Activated CD8-positive, alpha-beta memory T cell treated with anti-CD3 and anti-CD28 coated beads for 4 hours (primary cell): ENCODE measurements at regions not wholly inside any gene's neighbourhood (a gene's known extent, or its start where the extent isn't known, plus 50 kb on each side); places are given as distances from the start of the nearest gene placed in this dataset.

Experiments
- DNase-seq, 2 donors: peaks; one replicate each; pipeline ENCODE4 v3.0.0-alpha.2; 2020; ENCODE audit warnings: low read depth in 2 of 2

- DNase-seq: no peak
Observed at GRCh38 chr12:23174917-23175316, 549.9 kb downstream of the ETNK1 start.

GRCh38 chr12:23185346-23185745 is 560.4 kb downstream of the ETNK1 start:
- no peak for DNase-seq

- DNase-seq: no peak
Observed at GRCh38 chr12:23186950-23187349, 562.0 kb downstream of the ETNK1 start.

- no peak for DNase-seq
Observed at GRCh38 chr12:23193552-23193951, 568.6 kb downstream of the ETNK1 start.

DNA sequence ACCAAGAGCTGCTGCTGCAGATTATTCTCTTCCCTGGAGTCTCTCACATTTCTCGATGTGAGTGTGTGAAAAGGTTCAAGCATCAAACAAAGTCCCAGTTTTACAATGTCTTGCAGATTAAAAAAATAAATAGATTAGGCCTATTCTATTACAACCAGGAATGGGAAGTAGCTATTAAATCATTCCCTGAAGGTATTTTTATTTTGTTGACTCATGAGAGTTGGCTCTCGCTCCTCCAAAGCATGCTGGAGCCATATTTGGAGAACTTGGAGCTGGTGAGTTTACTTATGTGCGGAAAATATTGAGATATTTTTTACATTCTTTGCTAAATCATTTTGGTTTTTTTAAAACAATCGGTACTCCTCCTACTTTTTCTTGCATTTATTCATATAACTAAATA is 572.3 kb downstream of the ETNK1 start:
- no peak for DNase-seq

GRCh38 chr12:23202728-23203127 is 577.8 kb downstream of the ETNK1 start:
- no peak for DNase-seq

- DNase-seq: peak in 1 of 2 donors; percentile 9
Observed at GRCh38 chr12:23204933-23205778, 580.2 kb downstream of the ETNK1 start.

DNA sequence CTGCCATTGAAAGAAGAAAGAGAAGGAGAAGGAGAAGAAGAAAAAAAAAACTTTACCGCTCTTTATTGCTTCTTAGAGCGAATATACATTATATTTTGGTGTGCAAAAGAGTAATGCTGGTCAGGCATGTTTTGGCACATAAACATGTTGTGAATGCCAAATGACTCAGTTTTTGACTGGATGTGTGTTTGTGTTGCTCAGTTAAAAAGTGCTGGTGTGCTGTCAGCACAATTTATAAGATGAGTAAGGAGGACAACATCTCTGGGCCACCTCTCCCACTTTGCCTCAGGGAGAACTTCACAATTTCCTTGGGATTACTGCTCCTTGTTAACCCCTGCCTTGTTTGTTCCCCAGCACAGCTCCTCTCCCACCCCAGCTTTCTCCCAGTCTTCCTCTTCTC is 584.8 kb downstream of the ETNK1 start:
- DNase-seq: no peak

- DNase-seq: no peak
Observed at GRCh38 chr12:23210573-23210972, 585.6 kb downstream of the ETNK1 start.

DNA sequence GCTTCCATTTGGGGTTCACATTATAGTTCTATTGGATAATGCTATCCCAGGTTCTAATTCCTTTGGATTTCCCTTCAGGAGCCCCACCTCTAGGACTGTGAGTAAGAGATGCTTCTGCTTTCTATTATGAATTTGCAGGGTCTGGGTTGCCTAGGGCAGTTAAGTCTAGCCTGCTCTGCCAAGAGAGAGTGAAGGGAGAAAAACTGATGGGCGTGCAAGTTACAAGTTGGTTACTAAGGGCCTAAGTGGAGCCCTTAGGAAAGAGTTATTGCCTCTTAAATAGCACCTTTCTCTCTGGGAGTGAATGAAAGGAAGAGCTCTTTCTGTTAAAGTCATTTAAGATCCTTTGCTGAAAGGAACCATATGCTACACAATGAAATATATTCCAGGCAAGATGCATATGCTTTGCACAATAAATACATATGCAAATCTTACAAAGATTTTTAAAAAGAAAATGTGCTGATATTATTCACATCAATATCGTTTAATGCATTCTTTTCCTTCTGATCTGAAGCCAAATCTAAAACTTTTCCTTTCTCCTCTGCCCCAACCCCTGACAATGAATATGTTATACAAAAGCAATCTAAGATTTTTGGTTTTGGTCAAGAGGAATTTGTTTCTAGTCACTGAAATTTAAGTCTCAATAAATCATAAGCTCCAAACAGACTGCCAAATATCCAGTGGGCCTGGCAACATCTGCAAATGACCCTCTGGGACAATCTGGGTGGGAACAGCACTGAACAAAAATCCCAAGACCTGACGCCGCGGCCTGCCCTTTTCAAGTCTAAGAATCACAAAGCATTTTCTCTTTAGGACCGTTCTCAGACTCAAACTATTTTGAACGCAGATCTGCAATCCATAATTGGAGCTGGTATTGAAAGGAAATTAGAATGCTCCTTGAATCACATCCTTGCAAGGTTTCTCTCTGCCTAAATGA is 586.7 kb downstream of the ETNK1 start:
- no peak for DNase-seq

- no peak for DNase-seq
Observed at GRCh38 chr12:23217158-23217557, 592.2 kb downstream of the ETNK1 start.

GRCh38 chr12:23217667-23218066 is 592.7 kb downstream of the ETNK1 start:
- DNase-seq: no peak

GRCh38 chr12:23221066-23221465 is 596.1 kb downstream of the ETNK1 start:
- no peak for DNase-seq

DNA sequence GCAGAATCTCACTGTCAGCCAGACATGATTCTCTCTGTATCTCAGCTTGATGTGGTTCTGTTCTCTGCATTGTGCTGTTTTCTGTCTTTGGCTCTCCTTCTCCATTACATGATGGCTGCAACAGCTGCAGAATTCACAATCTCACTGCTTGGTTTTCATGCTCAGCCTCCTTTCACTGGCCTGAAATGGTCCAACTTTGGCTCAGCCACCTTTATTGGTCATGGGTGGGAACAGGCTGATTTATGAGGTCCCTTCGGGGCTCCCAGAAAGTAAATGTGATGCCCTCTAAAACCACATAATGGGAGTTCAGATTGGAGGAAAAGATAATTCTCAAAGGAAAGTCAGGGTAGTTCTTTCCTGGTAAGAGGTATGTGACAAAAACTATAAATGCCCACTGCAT is 597.0 kb downstream of the ETNK1 start:
- no peak for DNase-seq

DNA sequence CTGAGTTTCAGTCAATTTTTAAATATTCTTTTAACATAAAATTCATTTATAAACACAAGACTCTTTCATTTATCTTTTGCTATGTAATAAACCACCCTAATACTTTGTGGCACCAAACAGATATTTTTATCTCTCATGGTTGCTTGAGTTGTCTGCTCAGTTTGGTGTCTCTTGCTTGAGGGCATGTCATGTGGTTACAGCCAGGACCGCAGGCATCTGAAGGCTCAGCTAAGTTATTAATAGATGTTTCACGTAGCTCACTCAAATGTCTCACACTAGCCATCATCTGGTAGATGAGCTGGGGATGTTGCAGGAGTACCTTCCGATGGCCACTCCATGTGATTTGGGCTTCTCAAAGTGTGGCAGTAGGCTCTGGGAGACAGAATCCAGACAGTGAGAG is 597.8 kb downstream of the ETNK1 start:
- no peak for DNase-seq

- DNase-seq: no peak
Observed at GRCh38 chr12:23228101-23228500, 603.1 kb downstream of the ETNK1 start.

DNA sequence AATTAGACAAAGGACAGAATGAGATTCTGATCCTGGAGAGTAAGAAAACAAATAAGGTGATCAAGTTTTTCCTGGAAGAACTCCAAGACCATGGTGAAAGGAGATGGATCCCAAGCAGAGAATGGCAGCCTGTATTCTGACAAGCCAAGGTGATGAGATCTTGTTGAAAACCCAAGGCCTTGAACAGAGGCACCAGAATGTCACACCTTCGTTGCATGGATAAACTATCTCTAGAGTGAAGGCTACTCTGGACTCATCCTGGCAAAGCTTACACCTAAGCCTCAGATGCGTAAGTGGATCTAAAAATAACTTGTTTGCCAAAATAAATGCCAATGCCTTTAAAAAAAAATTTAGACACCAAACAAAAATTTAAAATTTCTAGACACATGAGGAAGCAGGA is 605.9 kb downstream of the ETNK1 start:
- no peak for DNase-seq

DNA sequence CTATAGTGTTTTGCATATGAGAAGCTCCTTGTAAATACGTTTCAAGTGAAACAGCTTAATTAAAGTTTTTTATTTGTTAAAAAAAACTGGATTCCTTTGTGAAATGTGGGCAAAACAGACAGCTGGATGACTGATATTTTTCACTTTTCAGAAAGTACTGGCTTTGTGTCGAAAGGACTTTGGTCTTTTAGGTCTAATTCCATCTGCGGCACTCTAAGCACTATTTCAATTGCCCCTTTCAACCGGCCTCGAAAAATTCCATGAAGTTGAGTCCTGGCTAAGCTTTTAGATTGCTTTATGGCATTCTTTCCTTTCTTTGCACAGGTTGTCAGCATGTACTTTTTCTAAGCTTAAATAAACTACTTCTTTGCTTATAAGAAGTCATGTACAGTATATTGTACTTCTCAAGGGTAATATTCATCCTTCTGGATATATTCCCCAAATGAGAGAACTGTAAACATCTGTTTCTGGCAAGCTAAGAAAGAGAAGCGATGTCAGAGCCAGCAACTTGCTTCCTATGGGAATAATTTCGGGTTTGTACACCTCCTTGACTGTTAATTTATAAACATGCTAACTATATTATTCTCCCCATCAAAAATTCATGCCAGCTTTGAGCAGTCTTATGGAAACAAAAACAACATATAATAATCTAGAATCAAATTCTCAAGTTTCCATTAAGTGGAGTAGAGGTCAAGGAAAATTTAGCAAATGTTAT is 611.3 kb downstream of the ETNK1 start:
- no peak for DNase-seq

DNA sequence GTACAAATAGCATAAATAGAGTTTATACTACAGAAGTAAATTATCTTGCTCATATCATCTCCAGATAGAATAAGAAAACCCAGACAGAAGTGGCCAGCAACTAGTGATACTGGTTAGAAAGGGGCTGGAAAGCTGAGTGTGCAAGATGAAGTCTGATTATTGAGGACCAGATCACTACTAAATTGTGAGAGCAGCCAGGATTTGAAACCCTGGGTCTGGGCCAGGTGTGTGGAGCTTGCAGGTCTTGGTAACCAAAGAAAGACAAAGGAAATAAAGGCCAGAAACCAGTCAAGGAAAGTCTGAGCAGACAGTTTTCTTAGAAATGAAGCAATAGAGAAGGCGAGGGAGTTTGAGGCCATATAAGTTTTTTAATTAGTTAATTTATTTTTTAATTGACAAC is 611.8 kb downstream of the ETNK1 start:
- no peak for DNase-seq

DNA sequence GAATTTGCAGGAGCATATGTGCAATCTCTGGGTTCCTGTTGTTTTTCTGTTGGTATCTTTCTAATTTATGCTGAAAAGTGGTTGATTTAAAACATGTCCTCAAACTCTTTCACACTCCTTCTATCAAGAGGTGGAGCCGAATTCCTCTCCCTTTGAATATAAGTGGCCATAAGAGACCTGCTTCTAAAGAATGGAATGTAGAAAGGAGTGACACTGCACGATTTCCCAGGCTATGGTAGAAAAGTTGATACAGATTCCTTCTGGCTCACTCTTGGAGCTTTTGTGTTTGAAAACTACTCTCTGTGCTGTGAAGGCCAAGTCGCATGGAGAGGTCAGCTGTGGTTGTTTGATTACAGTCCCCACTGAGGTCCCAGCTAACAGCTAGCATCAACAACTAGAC is 613.2 kb downstream of the ETNK1 start:
- DNase-seq: no peak

DNA sequence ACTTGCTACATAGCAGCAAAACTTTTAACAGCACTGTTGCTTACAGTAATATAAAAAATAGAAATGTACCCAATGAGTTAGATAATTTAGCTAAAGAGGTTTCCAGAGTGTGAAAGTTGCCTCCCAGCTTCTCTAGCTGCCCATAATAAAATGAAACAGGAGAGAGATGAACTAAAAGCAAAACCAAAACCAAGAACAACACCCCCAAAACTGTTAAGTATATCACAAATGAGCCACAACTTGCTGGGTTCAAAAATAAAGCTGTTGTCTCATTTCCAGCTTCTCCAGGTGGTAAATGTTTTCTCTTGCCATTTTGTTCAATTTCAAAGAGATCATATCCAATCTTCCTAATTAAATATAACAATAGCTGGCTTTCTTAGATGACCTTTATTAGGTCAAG is 614.0 kb downstream of the ETNK1 start:
- DNase-seq: no peak

DNA sequence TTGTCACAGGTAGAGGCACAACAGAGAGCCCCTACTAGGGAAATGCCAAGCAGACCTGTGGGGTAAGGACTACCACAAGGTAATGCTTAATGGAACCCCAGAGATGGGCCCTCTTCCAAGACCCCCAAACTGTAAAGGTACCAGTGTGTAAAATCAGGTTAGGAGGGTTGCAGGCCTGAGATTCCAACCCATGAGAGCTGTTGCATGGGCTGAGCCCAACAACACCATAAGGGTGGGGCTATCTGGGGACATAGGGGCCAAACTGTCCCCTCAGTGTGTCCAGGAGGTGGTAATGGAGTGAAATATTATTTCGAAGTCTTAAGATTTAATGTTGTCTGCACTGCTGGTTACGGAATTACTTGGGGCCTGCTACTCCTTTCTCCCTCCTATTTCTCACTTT is 620.2 kb downstream of the ETNK1 start:
- DNase-seq: no peak
